Hepatocyte (in vitro differentiated cells): ENCODE measurements at regions not wholly inside any gene's neighbourhood (a gene's known extent, or its start where the extent isn't known, plus 50 kb on each side); places are given as distances from the start of the nearest gene placed in this dataset.
"Not testable (repeated sequence)": the region's sequence is repeated elsewhere in the genome, so short reads cannot be mapped to it uniquely, and the experiment has no call there.

Experiments used
- DNase-seq: peaks from one replicate; pipeline ENCODE4 v3.0.0-alpha.2; 2016; ENCODE audit warnings: low spot score
- H2AFZ ChIP-seq: fragments of 200-600 bp; sonication (generic); 2 replicates; pipeline ENCODE4 v1.6.0; 2016; ENCODE audit warnings: antibody characterized with exemption, mild to moderate bottlenecking
- H3K27ac ChIP-seq: fragments of 200-600 bp; sonication (generic); 2 replicates; pipeline ENCODE4 v1.5.1; 2016; ENCODE audit warnings: mild to moderate bottlenecking
- H3K27me3 ChIP-seq: fragments of 200-600 bp; sonication (generic); 2 replicates; pipeline ENCODE4 v1.6.1; 2016
- H3K36me3 ChIP-seq: fragments of 200-600 bp; sonication (generic); replicated peaks from 2 replicates; pipeline ENCODE4 v1.5.1; 2016; ENCODE audit warnings: low read depth; ENCODE audit not compliant: insufficient read depth
- H3K4me1 ChIP-seq: fragments of 200-600 bp; sonication (generic); 2 replicates; pipeline ENCODE4 v1.5.1; 2016; ENCODE audit warnings: mild to moderate bottlenecking, moderate library complexity; ENCODE audit not compliant: insufficient read depth
- H3K4me2 ChIP-seq: fragments of 200-600 bp; sonication (generic); 2 replicates; pipeline ENCODE4 v1.6.0; 2016
- H3K4me3 ChIP-seq: fragments of 200-600 bp; sonication (generic); 2 replicates; pipeline ENCODE4 v1.5.1; 2016; ENCODE audit warnings: mild to moderate bottlenecking
- H3K79me2 ChIP-seq: fragments of 200-600 bp; sonication (generic); 2 replicates; pipeline ENCODE4 v1.6.0; 2017; ENCODE audit warnings: mild to moderate bottlenecking
- H3K9me2 ChIP-seq: fragments of 200-600 bp; sonication (generic); replicated peaks from 2 replicates; pipeline ENCODE4 v1.6.0; 2017; ENCODE audit warnings: mild to moderate bottlenecking; ENCODE audit not compliant: insufficient read depth
- H3K9me3 ChIP-seq: fragments of 200-600 bp; sonication (generic); 2 replicates; pipeline ENCODE4 v1.5.1; 2016; ENCODE audit warnings: low read depth, mild to moderate bottlenecking
- H4K20me1 ChIP-seq: fragments of 200-600 bp; sonication (generic); 2 replicates; pipeline ENCODE4 v1.6.0; 2016; ENCODE audit warnings: mild to moderate bottlenecking; ENCODE audit not compliant: insufficient read depth, poor library complexity, severe bottlenecking
- EZH2 ChIP-seq: fragments of 200-600 bp; sonication (generic); IDR thresholded peaks from 2 replicates; pipeline ENCODE4 v1.6.1; 2016; ENCODE audit warnings: antibody characterized with exemption, mild to moderate bottlenecking, borderline replicate concordance
- EZH2phosphoT487 ChIP-seq: fragments of 200-600 bp; sonication (generic); IDR thresholded peaks from one replicate; pipeline ENCODE4 v1.6.1; 2018; ENCODE audit warnings: antibody characterized with exemption, mild to moderate bottlenecking, low read depth, moderate library complexity; ENCODE audit not compliant: unreplicated experiment, severe bottlenecking
- WGBS: methylation state at CpG from one replicate; pipeline ENCODE4 v1.1.6; 2016; ENCODE audit warnings: low lambda C conversion rate; ENCODE audit errors: missing lambda C conversion rate; 5-methylcytosine and 5-hydroxymethylcytosine counted together
- TF ChIP-seq, protein P1 (sequence below): fragments of 200-600 bp; sonication (generic); IDR thresholded peaks from 2 replicates; pipeline ENCODE4 v1.5.1; 2016; ENCODE audit warnings: antibody characterized with exemption, mild to moderate bottlenecking; ENCODE audit not compliant: poor library complexity

DNA sequence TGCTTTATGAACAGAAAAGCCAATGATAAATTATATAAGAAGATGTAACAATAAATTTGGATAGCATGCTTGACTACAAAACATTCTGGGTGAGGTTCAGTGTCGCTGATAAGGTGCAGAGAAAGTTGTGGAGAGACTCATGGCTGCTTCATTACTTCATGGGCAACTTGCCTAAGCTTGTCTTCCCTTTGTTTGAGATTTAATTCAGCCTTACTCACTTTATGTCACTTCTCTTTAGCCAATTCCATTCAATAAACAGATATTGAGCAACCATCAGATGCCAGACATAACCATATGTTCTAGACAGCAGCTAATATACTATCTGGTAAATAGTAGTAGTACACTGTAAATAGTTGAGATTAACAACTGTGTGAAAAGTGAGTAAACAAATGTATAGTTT lies 401.5 kb upstream of the FRG2C start:
- H3K4me2 ChIP-seq: no peak overlapping the region
- no peak overlapping the region for H3K27ac ChIP-seq
- no peaks in the 10 kb centered on the region for H3K9me2 ChIP-seq
- H3K27me3 ChIP-seq: no peaks in the 10 kb centered on the region
- H2AFZ ChIP-seq: no peak overlapping the region
- TF ChIP-seq, protein P1, sequence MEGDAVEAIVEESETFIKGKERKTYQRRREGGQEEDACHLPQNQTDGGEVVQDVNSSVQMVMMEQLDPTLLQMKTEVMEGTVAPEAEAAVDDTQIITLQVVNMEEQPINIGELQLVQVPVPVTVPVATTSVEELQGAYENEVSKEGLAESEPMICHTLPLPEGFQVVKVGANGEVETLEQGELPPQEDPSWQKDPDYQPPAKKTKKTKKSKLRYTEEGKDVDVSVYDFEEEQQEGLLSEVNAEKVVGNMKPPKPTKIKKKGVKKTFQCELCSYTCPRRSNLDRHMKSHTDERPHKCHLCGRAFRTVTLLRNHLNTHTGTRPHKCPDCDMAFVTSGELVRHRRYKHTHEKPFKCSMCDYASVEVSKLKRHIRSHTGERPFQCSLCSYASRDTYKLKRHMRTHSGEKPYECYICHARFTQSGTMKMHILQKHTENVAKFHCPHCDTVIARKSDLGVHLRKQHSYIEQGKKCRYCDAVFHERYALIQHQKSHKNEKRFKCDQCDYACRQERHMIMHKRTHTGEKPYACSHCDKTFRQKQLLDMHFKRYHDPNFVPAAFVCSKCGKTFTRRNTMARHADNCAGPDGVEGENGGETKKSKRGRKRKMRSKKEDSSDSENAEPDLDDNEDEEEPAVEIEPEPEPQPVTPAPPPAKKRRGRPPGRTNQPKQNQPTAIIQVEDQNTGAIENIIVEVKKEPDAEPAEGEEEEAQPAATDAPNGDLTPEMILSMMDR: no peak
- no peak for TF ChIP-seq EZH2
- TF ChIP-seq EZH2phosphoT487: no peak
- no peaks in the 10 kb centered on the region for H3K36me3 ChIP-seq
- 84% methylated on average over 1 of the region's 1 CpG for WGBS
- no peaks in the 10 kb centered on the region for H3K4me1 ChIP-seq
- H3K9me3 ChIP-seq: no peaks in the 10 kb centered on the region
- DNase-seq: no peak
- no peaks in the 10 kb centered on the region for H3K79me2 ChIP-seq
- no peak overlapping the region for H3K4me3 ChIP-seq
- H4K20me1 ChIP-seq: no peaks in the 10 kb centered on the region

DNA sequence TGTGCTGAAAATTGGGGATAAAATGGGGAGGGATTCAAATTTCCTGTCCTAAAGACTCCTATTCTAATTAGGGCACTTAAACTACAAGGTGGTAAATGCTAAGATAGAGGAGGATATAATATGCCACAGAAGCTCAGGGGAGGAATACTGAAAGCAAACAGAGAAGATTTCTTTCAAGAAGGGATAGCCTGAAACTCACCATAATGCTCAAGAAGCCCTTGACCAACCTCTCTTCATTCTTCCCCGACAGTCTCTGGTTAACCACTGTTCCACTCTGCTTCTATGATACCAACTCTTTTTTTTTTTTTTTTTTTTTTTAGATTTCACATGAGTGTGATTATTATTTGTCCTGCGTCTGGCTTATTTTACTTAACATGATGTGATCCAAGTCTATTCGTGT lies 398.2 kb upstream of the FRG2C start:
- WGBS: 71% methylated on average over 3 of the region's 3 CpGs
- Histone ChIP-seq H4K20me1 (no peaks in the 10 kb centered on the region), H3K9me3 (no peaks in the 10 kb centered on the region), H3K4me3 (no peak overlapping the region), H2AFZ (no peak overlapping the region), H3K36me3 (no peaks in the 10 kb centered on the region), H3K27ac (no peak overlapping the region), H3K9me2 (no peaks in the 10 kb centered on the region), H3K27me3 (no peaks in the 10 kb centered on the region), H3K79me2 (no peaks in the 10 kb centered on the region), H3K4me1 (no peaks in the 10 kb centered on the region), H3K4me2 (no peak overlapping the region)
- DNase-seq: no peak
- TF ChIP-seq EZH2 (no peak), EZH2phosphoT487 (no peak)
- TF ChIP-seq, protein P1: no peak

DNA sequence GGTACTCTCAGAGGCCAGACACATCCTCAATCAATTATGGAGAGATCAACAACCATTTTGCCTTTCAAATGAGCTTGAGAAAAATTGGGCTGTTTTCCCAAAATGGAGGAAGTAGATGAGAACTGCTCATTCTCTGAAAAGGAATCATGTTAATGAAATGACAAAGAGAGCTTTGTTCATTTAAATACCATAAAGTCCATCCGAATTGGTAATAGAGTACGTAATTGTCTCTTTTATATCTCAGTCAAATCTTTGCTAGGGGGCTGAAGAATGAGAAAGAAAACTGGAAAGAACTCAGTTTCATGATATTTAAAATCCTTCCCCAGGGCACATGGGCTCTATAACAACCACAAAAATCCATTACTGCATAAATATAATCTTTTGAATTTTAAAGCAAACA lies 395.6 kb upstream of the FRG2C start:
- H3K4me2 ChIP-seq, H3K27ac ChIP-seq, H2AFZ ChIP-seq, H3K27me3 ChIP-seq, H3K36me3 ChIP-seq, H3K4me3 ChIP-seq, DNase-seq, H4K20me1 ChIP-seq, H3K9me2 ChIP-seq, H3K79me2 ChIP-seq, H3K4me1 ChIP-seq, H3K9me3 ChIP-seq: not testable (repeated sequence)
- 76% methylated on average over 2 of the region's 2 CpGs for WGBS

DNA sequence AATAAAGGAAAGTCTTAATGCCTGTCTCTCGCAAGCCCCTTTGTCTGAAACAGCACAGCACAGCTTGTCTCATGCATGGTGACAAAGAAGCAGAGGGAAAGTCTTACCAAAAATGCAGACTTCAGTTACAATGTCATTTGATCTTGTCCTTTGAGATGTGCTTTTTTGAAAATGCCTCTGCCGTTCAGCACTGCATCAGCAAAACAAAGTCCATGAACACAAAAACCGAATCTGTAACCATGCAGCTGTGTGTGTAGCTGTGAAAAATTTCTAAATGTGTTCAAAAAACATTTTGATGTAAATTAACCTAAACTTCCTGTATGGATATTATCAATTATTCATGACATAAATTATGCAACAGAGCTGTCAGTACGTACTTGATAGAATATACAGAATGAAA lies 391.9 kb upstream of the FRG2C start:
- not testable (repeated sequence) for H4K20me1 ChIP-seq, H3K79me2 ChIP-seq, H3K36me3 ChIP-seq, H3K9me3 ChIP-seq, H3K4me2 ChIP-seq, H3K4me1 ChIP-seq, DNase-seq, H3K4me3 ChIP-seq, H3K27me3 ChIP-seq, H3K9me2 ChIP-seq, H2AFZ ChIP-seq, H3K27ac ChIP-seq
- WGBS: 78% methylated on average over 4 of the region's 4 CpGs

DNA sequence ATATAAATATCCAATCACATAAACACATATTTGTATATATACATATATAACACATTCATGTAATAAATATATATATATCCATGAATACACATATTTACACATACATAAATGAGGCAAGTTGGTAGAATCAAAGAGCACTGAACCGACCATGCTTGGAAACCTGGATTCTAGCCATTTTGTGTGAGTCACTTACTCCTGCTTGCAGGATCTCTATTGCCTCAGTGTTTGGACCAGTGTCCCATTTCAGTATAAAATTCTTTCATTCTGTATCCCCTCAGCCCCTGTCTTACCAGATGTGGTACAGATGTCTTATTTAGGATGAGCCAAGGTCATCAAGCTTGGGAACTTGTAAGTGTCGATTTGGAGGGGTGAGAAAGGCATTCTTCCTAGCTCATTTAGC lies 391.4 kb upstream of the FRG2C start:
- DNase-seq: no peak
- Histone ChIP-seq H4K20me1 (no peaks in the 10 kb centered on the region), H2AFZ (no peak overlapping the region), H3K27ac (no peak overlapping the region), H3K79me2 (no peaks in the 10 kb centered on the region), H3K4me3 (no peak overlapping the region), H3K4me2 (no peak overlapping the region), H3K36me3 (no peaks in the 10 kb centered on the region), H3K4me1 (no peaks in the 10 kb centered on the region), H3K9me3 (no peaks in the 10 kb centered on the region), H3K27me3 (no peaks in the 10 kb centered on the region), H3K9me2 (no peaks in the 10 kb centered on the region)
- 72% methylated on average over 2 of the region's 2 CpGs for WGBS
- no peak for TF ChIP-seq EZH2
- no peak for TF ChIP-seq EZH2phosphoT487
- TF ChIP-seq, protein P1: no peak

DNA sequence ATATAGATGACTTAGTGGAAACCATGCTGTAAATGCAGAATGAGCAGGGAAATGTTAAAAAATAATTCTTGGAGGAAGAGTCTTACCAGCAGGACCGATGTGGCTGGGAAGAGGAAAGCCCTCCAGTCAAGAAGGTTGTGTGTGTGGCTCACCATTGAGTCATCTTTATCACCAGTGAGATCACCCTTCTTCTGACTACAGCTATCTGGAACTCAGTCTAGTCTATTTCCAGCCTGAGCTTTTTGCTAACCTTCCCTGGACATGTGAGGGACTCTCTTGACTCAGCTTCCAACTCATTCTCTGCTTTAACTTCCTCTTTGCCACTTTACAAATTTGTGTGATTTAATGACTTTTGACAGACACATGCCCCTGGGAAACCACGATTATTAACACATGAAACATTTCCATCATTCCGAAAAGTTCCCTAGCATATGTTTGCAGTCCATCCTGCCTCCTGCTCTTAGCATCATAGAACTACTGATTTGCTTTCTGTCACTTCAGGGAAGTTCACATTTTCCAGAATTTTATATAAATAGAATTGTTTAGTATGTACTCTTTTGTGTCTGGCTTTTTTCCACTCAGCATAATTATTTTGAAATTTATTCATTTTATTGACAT lies 378.5 kb upstream of the FRG2C start:
- H3K9me3 ChIP-seq, H3K9me2 ChIP-seq, DNase-seq, H2AFZ ChIP-seq, H3K27me3 ChIP-seq, H3K4me1 ChIP-seq, H3K4me2 ChIP-seq, H3K36me3 ChIP-seq, H3K27ac ChIP-seq, H4K20me1 ChIP-seq, H3K4me3 ChIP-seq, H3K79me2 ChIP-seq: not testable (repeated sequence)
- 68% methylated on average over 3 of the region's 3 CpGs for WGBS
